ENCODE measurements at regions not wholly inside any gene's neighbourhood (a gene's known extent, or its start where the extent isn't known, plus 50 kb on each side); places are given as distances from the start of the nearest gene placed in this dataset.

DNA sequence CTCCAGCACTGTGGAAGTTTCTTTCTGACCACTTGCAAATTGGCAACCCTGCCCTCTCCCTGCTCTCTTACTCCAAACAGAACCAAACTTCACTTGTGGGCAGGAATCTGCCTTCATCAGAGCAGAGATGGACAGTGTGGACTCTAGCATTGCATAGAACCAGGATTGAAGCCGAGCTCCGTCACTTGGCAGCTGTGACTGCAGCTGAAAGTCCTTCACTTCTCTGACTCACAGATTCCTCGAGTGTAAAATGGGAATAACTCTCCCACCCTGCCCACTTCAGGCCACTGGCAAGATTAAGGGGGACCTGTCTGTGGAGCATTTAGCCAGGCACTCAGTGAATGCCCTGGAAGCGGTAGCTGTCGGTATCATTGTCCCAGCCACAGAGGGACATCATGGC is 75.7 kb upstream of the ZBTB40 start:
- Mint-ChIP-seq H3K27ac (no peak overlapping the region), H3K4me3 (no peak overlapping the region), H3K27me3 (peaks cover 4% of the 10 kb centered on the region), H3K9me3 (ENCODE audit: insufficient read depth) (no peaks in the 10 kb centered on the region), H3K4me1 (no peaks in the 10 kb centered on the region)
- no peak overlapping the region for H3K4me3 ChIP-seq (ENCODE audit: control extremely low read depth in 1 of 5, extremely low read depth in 1 of 5, insufficient read depth in 1 of 5, low read depth in 2 of 5, low read length in 4 of 5)
- H4K20me1 ChIP-seq (ENCODE audit: control insufficient read depth, insufficient read depth, low read length, poor library complexity, severe bottlenecking), result no peaks in the 10 kb centered on the region
- H2AFZ ChIP-seq (ENCODE audit: insufficient read depth, low read depth, low read length, poor library complexity, severe bottlenecking), result no peak overlapping the region
- TF ChIP-seq, protein P1, sequence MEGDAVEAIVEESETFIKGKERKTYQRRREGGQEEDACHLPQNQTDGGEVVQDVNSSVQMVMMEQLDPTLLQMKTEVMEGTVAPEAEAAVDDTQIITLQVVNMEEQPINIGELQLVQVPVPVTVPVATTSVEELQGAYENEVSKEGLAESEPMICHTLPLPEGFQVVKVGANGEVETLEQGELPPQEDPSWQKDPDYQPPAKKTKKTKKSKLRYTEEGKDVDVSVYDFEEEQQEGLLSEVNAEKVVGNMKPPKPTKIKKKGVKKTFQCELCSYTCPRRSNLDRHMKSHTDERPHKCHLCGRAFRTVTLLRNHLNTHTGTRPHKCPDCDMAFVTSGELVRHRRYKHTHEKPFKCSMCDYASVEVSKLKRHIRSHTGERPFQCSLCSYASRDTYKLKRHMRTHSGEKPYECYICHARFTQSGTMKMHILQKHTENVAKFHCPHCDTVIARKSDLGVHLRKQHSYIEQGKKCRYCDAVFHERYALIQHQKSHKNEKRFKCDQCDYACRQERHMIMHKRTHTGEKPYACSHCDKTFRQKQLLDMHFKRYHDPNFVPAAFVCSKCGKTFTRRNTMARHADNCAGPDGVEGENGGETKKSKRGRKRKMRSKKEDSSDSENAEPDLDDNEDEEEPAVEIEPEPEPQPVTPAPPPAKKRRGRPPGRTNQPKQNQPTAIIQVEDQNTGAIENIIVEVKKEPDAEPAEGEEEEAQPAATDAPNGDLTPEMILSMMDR (IDR thresholded peaks at IDR 0.05), result no peak
- TF ChIP-seq EZH2 (IDR thresholded peaks at IDR 0.05; ENCODE audit: borderline replicate concordance, insufficient read depth, low read depth, low read length, poor library complexity, severe bottlenecking), result no peak
- CTCF ChIA-PET, result no interaction called here
- H3K79me2 ChIP-seq (ENCODE audit: control insufficient read depth, insufficient read depth, low read length), result no peaks in the 10 kb centered on the region
- ATAC-seq (ENCODE audit: low read depth), result no peak
- H3K4me1 ChIP-seq (ENCODE audit: control insufficient read depth in 2 of 2, insufficient read depth in 2 of 2, low read length in 2 of 2), result no peaks in the 10 kb centered on the region
- POLR2A ChIA-PET, result no interaction called here
- no peak overlapping the region for H3K27ac ChIP-seq (ENCODE audit: low read length in 2 of 2)
- H3K4me2 ChIP-seq (replicated peaks; ENCODE audit: low read depth, low read length, poor library complexity, severe bottlenecking), result no peak overlapping the region
- DNase-seq, result no peak
- peaks cover 0 to 4% (median 0%) of the 10 kb centered on the region in 3 donors for H3K9me3 ChIP-seq (ENCODE audit: control extremely low read depth in 1 of 3, control insufficient read depth in 2 of 3, insufficient read depth in 1 of 3, low read length in 2 of 3)
- H3K9ac ChIP-seq (ENCODE audit: low read length), result no peak overlapping the region
- 84% methylated on average over 5 of the region's 5 CpGs for WGBS (ENCODE audit: insufficient coverage)
- no peaks in the 10 kb centered on the region for H3K36me3 ChIP-seq (replicated peaks in 1 of 2; ENCODE audit: control extremely low read depth in 1 of 2, control insufficient read depth in 1 of 2, extremely low read depth in 1 of 2, insufficient read depth in 2 of 2, low read length in 1 of 2)
- peaks cover 0 to 7% (median 0%) of the 10 kb centered on the region in 4 experiments for H3K27me3 ChIP-seq (replicated peaks in 1 of 4; ENCODE audit: control extremely low read depth in 1 of 4, control insufficient read depth in 3 of 4, insufficient read depth in 4 of 4, low read length in 3 of 4)
- intact Hi-C loops (cut with micrococcal nuclease), result no loop called here

DNA sequence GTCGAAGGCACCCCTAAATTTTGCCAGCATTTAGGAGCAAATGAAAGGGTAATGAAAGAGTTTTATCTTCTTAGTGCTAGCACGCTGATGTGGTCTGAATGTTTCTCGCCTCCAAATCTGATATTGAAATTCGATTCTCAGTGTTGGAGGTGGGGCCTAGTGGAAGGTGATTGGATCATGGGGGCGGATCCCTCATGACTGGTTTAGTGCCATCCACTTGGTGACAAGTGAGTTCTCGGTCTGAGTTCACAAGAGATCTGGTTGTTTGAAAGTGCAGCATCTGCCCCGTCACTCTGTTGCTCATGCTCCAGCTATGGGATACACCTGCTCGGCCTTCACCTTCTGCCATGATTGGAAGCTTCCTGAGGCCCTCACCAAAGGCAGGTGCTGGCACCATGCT is 75.1 kb upstream of the ZBTB40 start:
- Histone ChIP-seq H4K20me1 (ENCODE audit: control insufficient read depth, insufficient read depth, low read length, poor library complexity, severe bottlenecking) (no peaks in the 10 kb centered on the region), H3K36me3 (replicated peaks in 1 of 2; ENCODE audit: control extremely low read depth in 1 of 2, control insufficient read depth in 1 of 2, extremely low read depth in 1 of 2, insufficient read depth in 2 of 2, low read length in 1 of 2) (no peaks in the 10 kb centered on the region), H3K27me3 (replicated peaks in 1 of 4; ENCODE audit: control extremely low read depth in 1 of 4, control insufficient read depth in 3 of 4, insufficient read depth in 4 of 4, low read length in 3 of 4) (peaks cover 0 to 7% (median 0%) of the 10 kb centered on the region in 4 experiments), H3K4me1 (ENCODE audit: control insufficient read depth in 2 of 2, insufficient read depth in 2 of 2, low read length in 2 of 2) (no peaks in the 10 kb centered on the region), H3K27ac (ENCODE audit: low read length in 2 of 2) (no peak overlapping the region), H3K9ac (ENCODE audit: low read length) (no peak overlapping the region), H3K79me2 (ENCODE audit: control insufficient read depth, insufficient read depth, low read length) (no peaks in the 10 kb centered on the region), H2AFZ (ENCODE audit: insufficient read depth, low read depth, low read length, poor library complexity, severe bottlenecking) (no peak overlapping the region), H3K4me2 (replicated peaks; ENCODE audit: low read depth, low read length, poor library complexity, severe bottlenecking) (no peak overlapping the region), H3K9me3 (ENCODE audit: control extremely low read depth in 1 of 3, control insufficient read depth in 2 of 3, insufficient read depth in 1 of 3, low read length in 2 of 3) (peaks cover 0 to 4% (median 0%) of the 10 kb centered on the region in 3 donors), H3K4me3 (ENCODE audit: control extremely low read depth in 1 of 5, extremely low read depth in 1 of 5, insufficient read depth in 1 of 5, low read depth in 2 of 5, low read length in 4 of 5) (no peak overlapping the region)
- no peak for TF ChIP-seq EZH2 (IDR thresholded peaks at IDR 0.05; ENCODE audit: borderline replicate concordance, insufficient read depth, low read depth, low read length, poor library complexity, severe bottlenecking)
- TF ChIP-seq, protein P1 (IDR thresholded peaks at IDR 0.05), result no peak
- ChIA-PET POLR2A (no interaction called here), CTCF (no interaction called here)
- Mint-ChIP-seq H3K4me3 (no peak overlapping the region), H3K27ac (no peak overlapping the region), H3K27me3 (peaks cover 4% of the 10 kb centered on the region), H3K9me3 (ENCODE audit: insufficient read depth) (no peaks in the 10 kb centered on the region), H3K4me1 (no peaks in the 10 kb centered on the region)
- DNase-seq (no peak), ATAC-seq (ENCODE audit: low read depth) (no peak)
- 87% methylated on average over 8 of the region's 8 CpGs for WGBS (ENCODE audit: insufficient coverage)
- intact Hi-C loops (cut with micrococcal nuclease), result no loop called here
